GM06990 (cell line): ENCODE measurements at regions not wholly inside any gene's neighbourhood (a gene's known extent, or its start where the extent isn't known, plus 50 kb on each side); places are given as distances from the start of the nearest gene placed in this dataset.
A peak's percentile ranks its signal among the peaks of the same experiment; 100 is the strongest.
"Not testable (repeated sequence)": the region's sequence is repeated elsewhere in the genome, so short reads cannot be mapped to it uniquely, and the experiment has no call there.

ENCODE experiments used
- DNase-seq: peaks from one replicate; pipeline ENCODE4 v3.0.0-alpha.2; 2011; ENCODE audit not compliant: insufficient read length; ENCODE audit errors: extremely low read depth
- H3K27me3 ChIP-seq: replicated peaks from 2 replicates; pipeline ENCODE4 v1.6.0; 2011; ENCODE audit warnings: low read length; ENCODE audit not compliant: control insufficient read depth, insufficient read depth
- H3K36me3 ChIP-seq: 2 replicates; pipeline ENCODE4 v1.5.1; 2011; ENCODE audit warnings: low read length; ENCODE audit not compliant: control insufficient read depth, insufficient read depth
- H3K4me3 ChIP-seq: replicated peaks from 2 replicates; pipeline ENCODE4 v1.5.1; 2011; ENCODE audit warnings: low read depth, mild to moderate bottlenecking, control low read depth, low read length
- CTCF ChIP-seq: IDR thresholded peaks from 2 replicates; pipeline ENCODE4 v1.5.1; 2011; ENCODE audit warnings: low read length, control low read depth, mild to moderate bottlenecking, inconsistent platforms; ENCODE audit not compliant: insufficient read depth, poor library complexity, severe bottlenecking

DNA sequence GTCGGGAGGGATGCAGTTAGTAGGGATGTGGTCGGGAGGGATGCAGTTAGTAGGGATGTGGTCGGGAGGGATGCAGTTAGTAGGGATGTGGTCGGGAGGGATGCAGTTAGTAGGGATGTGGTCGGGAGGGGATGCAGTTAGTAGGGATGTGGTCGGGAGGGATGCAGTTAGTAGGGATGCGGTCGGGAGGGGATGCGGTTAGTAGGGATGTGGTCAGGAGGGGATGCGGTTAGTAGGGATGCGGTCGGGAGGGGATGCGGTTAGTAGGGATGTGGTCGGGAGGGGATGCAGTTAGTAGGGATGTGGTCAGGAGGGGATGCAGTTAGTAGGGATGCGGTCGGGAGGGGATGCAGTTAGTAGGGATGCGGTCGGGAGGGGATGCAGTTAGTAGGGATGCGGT is 96.2 kb downstream of the BDH1 start:
- DNase-seq = peak; percentile 29
- H3K36me3 ChIP-seq, H3K27me3 ChIP-seq, H3K4me3 ChIP-seq: not testable (repeated sequence)

DNA sequence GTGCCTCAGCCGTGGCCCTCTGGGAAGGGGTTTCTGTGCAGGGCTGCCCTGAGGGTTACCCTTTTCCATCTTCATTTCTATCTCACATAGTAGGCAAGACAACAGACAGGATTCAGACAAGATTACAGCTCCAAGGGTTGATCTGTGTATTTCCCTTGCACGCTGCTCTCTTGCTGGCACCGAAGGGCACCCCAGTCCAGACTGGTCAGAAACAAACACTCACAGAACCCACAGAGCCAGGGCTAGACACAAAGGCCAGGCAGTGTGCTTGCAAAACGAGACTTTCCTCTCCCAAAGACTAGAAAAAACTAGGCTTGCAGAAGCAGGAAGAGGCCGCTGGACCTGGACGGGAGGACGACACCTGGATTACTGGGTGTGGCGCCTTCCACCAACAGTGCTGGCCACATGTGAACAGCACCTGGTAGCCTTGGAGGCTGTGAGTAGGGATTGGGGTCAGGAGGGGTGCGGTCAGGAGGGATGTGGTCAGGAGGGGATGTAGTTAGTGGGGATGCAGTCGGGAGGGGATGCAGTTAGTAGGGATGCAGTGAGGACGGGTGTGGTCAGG is 96.8 kb downstream of the BDH1 start:
- no peak for DNase-seq
- H3K36me3 ChIP-seq = no peaks in the 10 kb centered on the region
- no peak for TF ChIP-seq CTCF

GRCh38 chr3:197458179-197458707 is 97.5 kb downstream of the BDH1 start:
- no peak for DNase-seq
- TF ChIP-seq CTCF = peak; percentile 52
- no peaks in the 10 kb centered on the region for H3K27me3 ChIP-seq

More for the DNA sequence above, 96.8 kb downstream of the BDH1 start:
- Histone ChIP-seq H3K27me3 (no peaks in the 10 kb centered on the region), H3K4me3 (no peak overlapping the region)

DNA sequence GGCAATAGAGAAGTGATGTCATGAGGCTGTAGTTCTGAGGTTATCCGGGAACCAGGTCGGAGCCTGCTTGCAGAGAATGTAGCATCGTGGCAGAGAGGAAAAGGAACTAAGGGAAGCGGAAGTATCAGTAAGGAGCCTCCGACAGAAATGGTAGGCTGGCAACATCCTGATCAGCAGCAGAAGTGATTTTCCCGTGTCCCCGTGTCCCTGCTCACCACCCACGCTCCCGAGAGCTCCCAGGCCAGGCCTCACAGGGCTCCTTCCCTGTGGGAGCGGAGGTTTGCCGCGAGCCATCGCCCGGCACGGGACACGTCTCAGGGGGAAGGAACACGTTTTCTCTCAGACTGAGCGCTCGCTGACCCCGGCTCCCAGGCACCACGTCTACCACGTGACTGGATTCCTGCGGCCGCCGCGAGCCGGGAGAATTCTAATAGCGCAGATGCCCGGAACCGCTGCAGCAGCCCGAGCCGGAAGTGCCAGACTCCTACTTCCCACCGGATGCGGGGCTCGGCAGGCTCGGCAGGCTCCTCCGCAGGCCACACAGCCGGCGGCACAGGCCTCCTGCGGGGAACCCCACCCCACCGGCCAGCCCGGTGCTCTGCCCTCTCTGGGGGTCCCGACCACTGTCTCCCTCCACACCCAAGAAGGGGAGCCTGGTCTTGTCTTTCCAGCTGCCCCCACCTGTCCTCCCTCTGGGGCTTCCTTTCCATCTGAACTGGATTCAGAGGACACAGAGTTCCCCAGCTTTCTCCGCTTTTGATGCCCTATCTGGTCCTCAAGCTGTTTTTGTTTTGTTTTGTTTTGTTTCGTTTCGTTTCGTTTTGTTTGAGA is 99.3 kb downstream of the BDH1 start:
- Histone ChIP-seq H3K27me3 (no peaks in the 10 kb centered on the region), H3K4me3 (peak overlapping the region; percentile 76), H3K36me3 (no peaks in the 10 kb centered on the region)
- peak; percentile 66 for DNase-seq
- TF ChIP-seq CTCF = no peak

More at GRCh38 chr3:197458179-197458707, 97.5 kb downstream of the BDH1 start:
- no peak overlapping the region for H3K4me3 ChIP-seq
- no peaks in the 10 kb centered on the region for H3K36me3 ChIP-seq

- not testable (repeated sequence) for H3K27me3 ChIP-seq, H3K36me3 ChIP-seq, DNase-seq, H3K4me3 ChIP-seq
Measured at GRCh38 chr3:197454841-197455240, 100.9 kb downstream of the BDH1 start.

- Histone ChIP-seq H3K4me3 (no peak overlapping the region), H3K27me3 (no peaks in the 10 kb centered on the region), H3K36me3 (no peaks in the 10 kb centered on the region)
- no peak for DNase-seq
- peak; percentile 59 for TF ChIP-seq CTCF
Measured at GRCh38 chr3:197454014-197454413, 101.8 kb downstream of the BDH1 start.
